ENCODE measurements at regions not wholly inside any gene's neighbourhood (a gene's known extent, or its start where the extent isn't known, plus 50 kb on each side); places are given as distances from the start of the nearest gene placed in this dataset.

GRCh38 chr9:102862478-102862877 lies 132.7 kb upstream of the CYLC2 start:
- no peak for TF ChIP-seq CTCF (conservative IDR thresholded peaks at IDR 0.05; ENCODE audit: low read depth, low read length)
- TF ChIP-seq EZH2 (IDR thresholded peaks at IDR 0.05; ENCODE audit: borderline replicate concordance, low read depth, low read length, poor library complexity, severe bottlenecking): no peak
